ENCODE measurements at regions not wholly inside any gene's neighbourhood (a gene's known extent, or its start where the extent isn't known, plus 50 kb on each side); places are given as distances from the start of the nearest gene placed in this dataset.
"Not testable (repeated sequence)": the region's sequence is repeated elsewhere in the genome, so short reads cannot be mapped to it uniquely, and the experiment has no call there.

- H3K4me3 ChIP-seq (ENCODE audit: low read depth, low read length) = not testable (repeated sequence)
Measured at GRCh38 chr10:64204504-64204903, 683.3 kb downstream of the REEP3 start.

GRCh38 chr10:64206409-64206808 lies 685.2 kb downstream of the REEP3 start:
- DNase-seq (ENCODE audit: low read depth) = no peak

More at GRCh38 chr10:64204504-64204903, 683.3 kb downstream of the REEP3 start:
- DNase-seq (ENCODE audit: low read depth) = not testable (repeated sequence)

GRCh38 chr10:64209561-64209960 lies 688.4 kb downstream of the REEP3 start:
- H3K4me3 ChIP-seq (ENCODE audit: low read depth, low read length) = no peak overlapping the region
- peak; percentile 8 for DNase-seq (ENCODE audit: low read depth)

More at GRCh38 chr10:64206409-64206808, 685.2 kb downstream of the REEP3 start:
- no peak overlapping the region for H3K4me3 ChIP-seq (ENCODE audit: low read depth, low read length)

- no peak overlapping the region for H3K4me3 ChIP-seq (ENCODE audit: low read depth, low read length)
- DNase-seq (ENCODE audit: low read depth) = no peak
Measured at GRCh38 chr10:64210211-64210610, 689.0 kb downstream of the REEP3 start.

- no peak overlapping the region for H3K4me3 ChIP-seq (ENCODE audit: low read depth, low read length)
- no peak for DNase-seq (ENCODE audit: low read depth)
Measured at GRCh38 chr10:64211466-64211865, 690.3 kb downstream of the REEP3 start.

- DNase-seq (ENCODE audit: low read depth) = no peak
- no peak overlapping the region for H3K4me3 ChIP-seq (ENCODE audit: low read depth, low read length)
Measured at GRCh38 chr10:64215088-64215487, 693.9 kb downstream of the REEP3 start.

GRCh38 chr10:64219271-64220025 lies 698.2 kb downstream of the REEP3 start:
- DNase-seq (ENCODE audit: low read depth) = no peak
- no peak overlapping the region for H3K4me3 ChIP-seq (ENCODE audit: low read depth, low read length)

GRCh38 chr10:64234489-64234888 lies 713.3 kb downstream of the REEP3 start:
- DNase-seq (ENCODE audit: low read depth) = no peak
- H3K4me3 ChIP-seq (ENCODE audit: low read depth, low read length) = no peak overlapping the region

- no peak for DNase-seq (ENCODE audit: low read depth)
- H3K4me3 ChIP-seq (ENCODE audit: low read depth, low read length) = no peak overlapping the region
Measured at GRCh38 chr10:64257704-64258103, 736.5 kb downstream of the REEP3 start.

- H3K4me3 ChIP-seq (ENCODE audit: low read depth, low read length) = no peak overlapping the region
- DNase-seq (ENCODE audit: low read depth) = no peak
Measured at GRCh38 chr10:64261092-64261491, 739.9 kb downstream of the REEP3 start.

GRCh38 chr10:64261676-64262075 lies 740.5 kb downstream of the REEP3 start:
- no peak for DNase-seq (ENCODE audit: low read depth)
- H3K4me3 ChIP-seq (ENCODE audit: low read depth, low read length) = no peak overlapping the region

GRCh38 chr10:64265961-64266360 lies 744.8 kb downstream of the REEP3 start:
- no peak overlapping the region for H3K4me3 ChIP-seq (ENCODE audit: low read depth, low read length)
- DNase-seq (ENCODE audit: low read depth) = no peak

- no peak overlapping the region for H3K4me3 ChIP-seq (ENCODE audit: low read depth, low read length)
- no peak for DNase-seq (ENCODE audit: low read depth)
Measured at GRCh38 chr10:64271508-64271907, 750.3 kb downstream of the REEP3 start.

GRCh38 chr10:64271983-64272382 lies 750.8 kb downstream of the REEP3 start:
- H3K4me3 ChIP-seq (ENCODE audit: low read depth, low read length) = no peak overlapping the region
- DNase-seq (ENCODE audit: low read depth) = no peak

- DNase-seq (ENCODE audit: low read depth) = no peak
- no peak overlapping the region for H3K4me3 ChIP-seq (ENCODE audit: low read depth, low read length)
Measured at GRCh38 chr10:64275001-64275400, 753.8 kb downstream of the REEP3 start.

GRCh38 chr10:64275774-64276173 lies 754.6 kb downstream of the REEP3 start:
- no peak for DNase-seq (ENCODE audit: low read depth)

GRCh38 chr10:64277536-64277935 lies 756.3 kb downstream of the REEP3 start:
- DNase-seq (ENCODE audit: low read depth) = no peak
- H3K4me3 ChIP-seq (ENCODE audit: low read depth, low read length) = no peak overlapping the region

More at GRCh38 chr10:64275774-64276173, 754.6 kb downstream of the REEP3 start:
- H3K4me3 ChIP-seq (ENCODE audit: low read depth, low read length) = no peak overlapping the region

- H3K4me3 ChIP-seq (ENCODE audit: low read depth, low read length) = no peak overlapping the region
- DNase-seq (ENCODE audit: low read depth) = no peak
Measured at GRCh38 chr10:64283621-64284020, 762.4 kb downstream of the REEP3 start.

GRCh38 chr10:64286533-64286932 lies 765.3 kb downstream of the REEP3 start:
- no peak overlapping the region for H3K4me3 ChIP-seq (ENCODE audit: low read depth, low read length)
- DNase-seq (ENCODE audit: low read depth) = no peak

- no peak for DNase-seq (ENCODE audit: low read depth)
- H3K4me3 ChIP-seq (ENCODE audit: low read depth, low read length) = no peak overlapping the region
Measured at GRCh38 chr10:64288404-64288803, 767.2 kb downstream of the REEP3 start.

- no peak overlapping the region for H3K4me3 ChIP-seq (ENCODE audit: low read depth, low read length)
- DNase-seq (ENCODE audit: low read depth) = no peak
Measured at GRCh38 chr10:64303566-64303965, 782.4 kb downstream of the REEP3 start.

Data from skeletal muscle cell (primary cell).